ENCODE measurements at regions not wholly inside any gene's neighbourhood (a gene's known extent, or its start where the extent isn't known, plus 50 kb on each side); places are given as distances from the start of the nearest gene placed in this dataset.

- H3K27me3 ChIP-seq (ENCODE audit: insufficient read depth, poor library complexity, severe bottlenecking), result peaks cover 6% of the 10 kb centered on the region
- H3K4me3 ChIP-seq (replicated peaks; ENCODE audit: insufficient read depth, low read length), result peak overlapping the region; percentile 37
- no peak overlapping the region for H3K27ac ChIP-seq (replicated peaks)
- DNase-seq (ENCODE audit: low read depth in 1 of 2, low spot score in 1 of 2), result no peak
- TF ChIP-seq, protein P1, sequence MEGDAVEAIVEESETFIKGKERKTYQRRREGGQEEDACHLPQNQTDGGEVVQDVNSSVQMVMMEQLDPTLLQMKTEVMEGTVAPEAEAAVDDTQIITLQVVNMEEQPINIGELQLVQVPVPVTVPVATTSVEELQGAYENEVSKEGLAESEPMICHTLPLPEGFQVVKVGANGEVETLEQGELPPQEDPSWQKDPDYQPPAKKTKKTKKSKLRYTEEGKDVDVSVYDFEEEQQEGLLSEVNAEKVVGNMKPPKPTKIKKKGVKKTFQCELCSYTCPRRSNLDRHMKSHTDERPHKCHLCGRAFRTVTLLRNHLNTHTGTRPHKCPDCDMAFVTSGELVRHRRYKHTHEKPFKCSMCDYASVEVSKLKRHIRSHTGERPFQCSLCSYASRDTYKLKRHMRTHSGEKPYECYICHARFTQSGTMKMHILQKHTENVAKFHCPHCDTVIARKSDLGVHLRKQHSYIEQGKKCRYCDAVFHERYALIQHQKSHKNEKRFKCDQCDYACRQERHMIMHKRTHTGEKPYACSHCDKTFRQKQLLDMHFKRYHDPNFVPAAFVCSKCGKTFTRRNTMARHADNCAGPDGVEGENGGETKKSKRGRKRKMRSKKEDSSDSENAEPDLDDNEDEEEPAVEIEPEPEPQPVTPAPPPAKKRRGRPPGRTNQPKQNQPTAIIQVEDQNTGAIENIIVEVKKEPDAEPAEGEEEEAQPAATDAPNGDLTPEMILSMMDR (IDR thresholded peaks at IDR 0.05; ENCODE audit: insufficient read depth, low read length), result no peak
- no peak for TF ChIP-seq POLR2AphosphoS5 (IDR thresholded peaks at IDR 0.05; ENCODE audit: low read depth)
- TF ChIP-seq, protein P2, sequence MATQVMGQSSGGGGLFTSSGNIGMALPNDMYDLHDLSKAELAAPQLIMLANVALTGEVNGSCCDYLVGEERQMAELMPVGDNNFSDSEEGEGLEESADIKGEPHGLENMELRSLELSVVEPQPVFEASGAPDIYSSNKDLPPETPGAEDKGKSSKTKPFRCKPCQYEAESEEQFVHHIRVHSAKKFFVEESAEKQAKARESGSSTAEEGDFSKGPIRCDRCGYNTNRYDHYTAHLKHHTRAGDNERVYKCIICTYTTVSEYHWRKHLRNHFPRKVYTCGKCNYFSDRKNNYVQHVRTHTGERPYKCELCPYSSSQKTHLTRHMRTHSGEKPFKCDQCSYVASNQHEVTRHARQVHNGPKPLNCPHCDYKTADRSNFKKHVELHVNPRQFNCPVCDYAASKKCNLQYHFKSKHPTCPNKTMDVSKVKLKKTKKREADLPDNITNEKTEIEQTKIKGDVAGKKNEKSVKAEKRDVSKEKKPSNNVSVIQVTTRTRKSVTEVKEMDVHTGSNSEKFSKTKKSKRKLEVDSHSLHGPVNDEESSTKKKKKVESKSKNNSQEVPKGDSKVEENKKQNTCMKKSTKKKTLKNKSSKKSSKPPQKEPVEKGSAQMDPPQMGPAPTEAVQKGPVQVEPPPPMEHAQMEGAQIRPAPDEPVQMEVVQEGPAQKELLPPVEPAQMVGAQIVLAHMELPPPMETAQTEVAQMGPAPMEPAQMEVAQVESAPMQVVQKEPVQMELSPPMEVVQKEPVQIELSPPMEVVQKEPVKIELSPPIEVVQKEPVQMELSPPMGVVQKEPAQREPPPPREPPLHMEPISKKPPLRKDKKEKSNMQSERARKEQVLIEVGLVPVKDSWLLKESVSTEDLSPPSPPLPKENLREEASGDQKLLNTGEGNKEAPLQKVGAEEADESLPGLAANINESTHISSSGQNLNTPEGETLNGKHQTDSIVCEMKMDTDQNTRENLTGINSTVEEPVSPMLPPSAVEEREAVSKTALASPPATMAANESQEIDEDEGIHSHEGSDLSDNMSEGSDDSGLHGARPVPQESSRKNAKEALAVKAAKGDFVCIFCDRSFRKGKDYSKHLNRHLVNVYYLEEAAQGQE (IDR thresholded peaks at IDR 0.05; ENCODE audit: insufficient replicate concordance, low read depth), result no peak
- no peak for TF ChIP-seq SPI1 (IDR thresholded peaks at IDR 0.05; ENCODE audit: borderline replicate concordance, low read depth)
- no peak for TF ChIP-seq GABPA (IDR thresholded peaks at IDR 0.05; ENCODE audit: low read depth)
These were observed 216.1 kb downstream of the MEF2C start for GRCh38 chr5:88666761-88667495.

- no peak for DNase-seq (ENCODE audit: low read depth in 1 of 2, low spot score in 1 of 2)
- Histone ChIP-seq H3K4me3 (replicated peaks; ENCODE audit: insufficient read depth, low read length) (no peak overlapping the region), H3K27me3 (ENCODE audit: insufficient read depth, poor library complexity, severe bottlenecking) (peaks cover 11% of the 10 kb centered on the region)
These were observed 217.2 kb downstream of the MEF2C start for GRCh38 chr5:88665750-88666215.

DNA sequence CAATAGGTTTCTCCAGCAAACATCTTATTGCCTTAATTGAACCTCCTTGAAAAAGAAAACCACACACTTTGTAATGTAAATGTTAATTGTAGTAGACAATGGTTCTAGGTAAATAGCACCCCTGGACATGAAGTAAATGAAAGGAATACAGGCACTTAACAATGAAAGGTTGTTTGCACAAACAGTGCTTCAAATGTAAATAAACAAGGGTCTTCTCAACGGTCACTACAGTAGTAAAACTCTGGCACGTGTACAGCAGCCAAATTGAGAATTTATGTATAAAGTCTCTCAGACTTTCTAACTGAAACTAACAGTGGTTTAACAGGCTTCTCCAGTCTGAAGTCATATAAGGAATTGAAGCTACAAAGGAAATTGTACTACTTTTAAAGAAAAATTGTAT is 218.3 kb downstream of the MEF2C start:
- Histone ChIP-seq H3K27ac (replicated peaks) (no peak overlapping the region), H3K4me3 (replicated peaks; ENCODE audit: insufficient read depth, low read length) (no peak overlapping the region), H3K27me3 (ENCODE audit: insufficient read depth, poor library complexity, severe bottlenecking) (peaks cover 9% of the 10 kb centered on the region)
- TF ChIP-seq, protein P2 (IDR thresholded peaks at IDR 0.05; ENCODE audit: insufficient replicate concordance, low read depth), result no peak
- no peak for TF ChIP-seq POLR2AphosphoS5 (IDR thresholded peaks at IDR 0.05; ENCODE audit: low read depth)
- no peak for DNase-seq (ENCODE audit: low read depth in 1 of 2, low spot score in 1 of 2)

More at GRCh38 chr5:88665750-88666215, 217.2 kb downstream of the MEF2C start:
- no peak overlapping the region for H3K27ac ChIP-seq (replicated peaks)
- TF ChIP-seq GABPA (IDR thresholded peaks at IDR 0.05; ENCODE audit: low read depth) (no peak), SPI1 (IDR thresholded peaks at IDR 0.05; ENCODE audit: borderline replicate concordance, low read depth) (no peak), POLR2AphosphoS5 (IDR thresholded peaks at IDR 0.05; ENCODE audit: low read depth) (no peak)
- TF ChIP-seq, protein P2 (IDR thresholded peaks at IDR 0.05; ENCODE audit: insufficient replicate concordance, low read depth), result no peak
- TF ChIP-seq, protein P1 (IDR thresholded peaks at IDR 0.05; ENCODE audit: insufficient read depth, low read length), result no peak

All from HL-60 (cell line).